Stomach (tissue), 4 donors: ENCODE measurements at regions not wholly inside any gene's neighbourhood (a gene's known extent, or its start where the extent isn't known, plus 50 kb on each side); places are given as distances from the start of the nearest gene placed in this dataset.

ENCODE experiments used
- POLR2A ChIP-seq, 4 donors: fragments of 450-650 bp; IDR thresholded peaks; one replicate each; pipeline ENCODE4 v1.6.1; 2016; ENCODE audit warnings: antibody characterized with exemption in 4 of 4, control low read depth in 2 of 4, mild to moderate bottlenecking in 1 of 4, moderate library complexity in 1 of 4
- TF ChIP-seq, protein P1 (sequence below), 7 experiments: fragments of 450-650 bp in 4 of 7; fragments of 200-600 bp in 3 of 7; sonication (generic) in 3 of 7; IDR thresholded peaks; one replicate each; pipeline ENCODE4 v1.5.1; 2016 to 2019; ENCODE audit warnings: antibody characterized with exemption in 7 of 7, control low read depth in 2 of 7, mild to moderate bottlenecking in 1 of 7

DNA sequence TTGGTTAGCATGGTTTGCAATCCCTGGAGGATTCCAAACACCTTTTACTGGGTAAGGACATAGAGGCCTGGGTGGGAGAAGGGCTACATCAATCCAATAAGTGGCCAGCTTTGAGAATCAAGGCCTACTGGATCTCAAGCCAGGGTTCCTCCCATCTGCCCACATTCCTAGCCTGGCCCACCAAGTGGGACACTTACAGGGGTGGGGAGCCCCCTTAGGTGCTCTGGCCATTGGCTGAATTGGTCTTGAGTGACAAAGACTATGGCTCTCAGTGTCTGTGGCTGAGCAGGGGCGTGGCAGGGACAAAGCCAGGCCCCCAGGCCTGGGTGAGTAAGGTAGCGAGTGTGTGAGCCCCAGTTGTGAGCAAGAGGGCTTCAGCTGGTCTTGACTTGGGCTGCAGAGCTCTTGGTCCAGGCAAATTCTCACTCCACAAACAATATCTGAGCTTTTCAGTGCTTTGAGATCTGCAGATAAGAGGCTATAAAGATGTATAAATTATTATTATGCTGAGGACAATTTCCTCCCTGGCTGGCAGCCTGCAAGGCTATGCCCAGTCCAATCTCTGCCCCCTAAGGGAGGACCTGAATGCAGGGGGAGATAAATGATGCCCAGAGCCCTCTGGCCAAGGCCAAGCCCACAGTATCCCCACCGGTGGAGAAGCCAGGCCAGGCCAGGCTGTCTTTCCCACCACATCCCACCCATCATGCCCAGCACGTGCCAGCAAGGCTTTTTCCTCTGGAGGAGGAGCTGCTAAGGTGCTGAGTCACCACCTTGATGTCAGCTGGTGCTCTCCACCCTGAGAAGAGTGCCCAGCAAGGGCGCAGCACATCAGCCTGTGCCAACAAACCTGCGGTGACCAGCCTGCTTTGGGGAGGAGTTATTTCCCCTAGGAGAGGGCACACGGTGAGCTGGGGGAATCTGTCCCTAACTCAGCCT is 80.7 kb upstream of the DUSP5 start:
- TF ChIP-seq, protein P1, sequence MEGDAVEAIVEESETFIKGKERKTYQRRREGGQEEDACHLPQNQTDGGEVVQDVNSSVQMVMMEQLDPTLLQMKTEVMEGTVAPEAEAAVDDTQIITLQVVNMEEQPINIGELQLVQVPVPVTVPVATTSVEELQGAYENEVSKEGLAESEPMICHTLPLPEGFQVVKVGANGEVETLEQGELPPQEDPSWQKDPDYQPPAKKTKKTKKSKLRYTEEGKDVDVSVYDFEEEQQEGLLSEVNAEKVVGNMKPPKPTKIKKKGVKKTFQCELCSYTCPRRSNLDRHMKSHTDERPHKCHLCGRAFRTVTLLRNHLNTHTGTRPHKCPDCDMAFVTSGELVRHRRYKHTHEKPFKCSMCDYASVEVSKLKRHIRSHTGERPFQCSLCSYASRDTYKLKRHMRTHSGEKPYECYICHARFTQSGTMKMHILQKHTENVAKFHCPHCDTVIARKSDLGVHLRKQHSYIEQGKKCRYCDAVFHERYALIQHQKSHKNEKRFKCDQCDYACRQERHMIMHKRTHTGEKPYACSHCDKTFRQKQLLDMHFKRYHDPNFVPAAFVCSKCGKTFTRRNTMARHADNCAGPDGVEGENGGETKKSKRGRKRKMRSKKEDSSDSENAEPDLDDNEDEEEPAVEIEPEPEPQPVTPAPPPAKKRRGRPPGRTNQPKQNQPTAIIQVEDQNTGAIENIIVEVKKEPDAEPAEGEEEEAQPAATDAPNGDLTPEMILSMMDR (IDR thresholded peaks at IDR 0.05), result no peak
- TF ChIP-seq POLR2A (IDR thresholded peaks at IDR 0.05), result no peak
